HG03135 (cell line): ENCODE measurements at regions not wholly inside any gene's neighbourhood (a gene's known extent, or its start where the extent isn't known, plus 50 kb on each side); places are given as distances from the start of the nearest gene placed in this dataset.
"Not testable (repeated sequence)": the region's sequence is repeated elsewhere in the genome, so short reads cannot be mapped to it uniquely, and the experiment has no call there.

ENCODE experiments used
- ATAC-seq: cut with Tn5 transposase; IDR thresholded peaks from one replicate; pipeline ENCODE4 v1.9.1; 2021; ENCODE audit warnings: mild to moderate bottlenecking, moderate library complexity; ENCODE audit not compliant: unreplicated experiment

DNA sequence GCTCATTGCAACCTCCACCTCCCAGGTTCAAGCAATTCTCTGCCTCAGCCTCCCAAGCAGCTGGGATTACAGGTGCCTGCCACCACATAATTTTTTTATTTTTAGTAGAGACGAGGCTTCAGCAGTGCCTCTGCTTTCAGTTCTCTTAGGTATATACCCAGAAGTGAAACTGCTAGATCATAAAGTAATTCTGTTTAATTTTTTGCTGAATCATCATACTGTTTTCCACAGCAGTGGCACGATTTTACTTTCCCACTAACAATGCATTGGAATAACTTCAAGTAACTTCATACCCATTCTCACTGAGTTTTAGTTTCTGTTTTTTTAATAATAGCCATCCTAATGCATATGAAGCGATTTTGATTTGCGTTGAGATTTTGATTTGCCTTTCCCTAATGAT is 148.0 kb upstream of the G2E3 start:
- ATAC-seq: no peak

DNA sequence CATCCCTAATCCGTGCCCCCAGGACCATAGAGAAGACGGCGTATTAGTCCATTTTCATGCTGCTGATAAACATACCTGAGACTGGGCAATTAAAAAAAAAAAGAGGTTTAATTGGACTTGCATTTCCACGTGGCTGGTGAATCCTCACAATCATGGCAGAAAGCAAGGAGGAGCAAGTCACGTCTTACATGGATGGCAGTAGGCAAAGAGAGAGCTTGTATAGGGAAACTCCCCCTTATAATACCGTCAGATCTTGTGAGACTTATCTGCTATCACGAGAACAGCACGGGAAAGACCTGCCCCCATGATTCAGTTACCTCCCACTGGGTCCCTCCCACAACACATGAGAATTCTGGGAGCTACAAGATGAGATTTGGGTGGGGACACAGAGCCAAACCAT is 145.8 kb upstream of the G2E3 start:
- not testable (repeated sequence) for ATAC-seq

- no peak for ATAC-seq
Observed at GRCh38 chr14:30417121-30417520, 141.8 kb upstream of the G2E3 start.

DNA sequence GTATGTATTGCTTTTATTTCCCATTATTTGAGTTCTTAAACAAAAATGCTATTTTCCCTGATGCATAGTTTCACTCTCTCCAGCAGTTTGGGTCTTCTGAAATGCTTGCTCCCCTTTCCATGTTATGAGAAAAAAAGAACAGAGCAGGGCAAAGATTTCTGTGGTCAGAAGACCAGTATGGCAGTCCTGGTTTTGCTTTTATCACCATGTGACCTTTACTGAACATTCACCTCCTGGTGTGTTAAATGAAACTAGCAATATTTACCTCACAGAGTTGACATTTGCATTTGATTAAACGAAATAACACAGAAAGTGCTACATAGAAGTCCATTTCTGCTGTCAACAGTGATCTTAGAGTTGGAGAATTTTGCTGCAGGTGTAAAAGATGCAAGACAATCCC is 141.0 kb upstream of the G2E3 start:
- no peak for ATAC-seq

GRCh38 chr14:30419037-30419436 is 139.9 kb upstream of the G2E3 start:
- no peak for ATAC-seq

GRCh38 chr14:30420515-30420914 is 138.4 kb upstream of the G2E3 start:
- ATAC-seq: no peak

- ATAC-seq: no peak
Observed at GRCh38 chr14:30426463-30426862, 132.5 kb upstream of the G2E3 start.

GRCh38 chr14:30427401-30427800 is 131.6 kb upstream of the G2E3 start:
- ATAC-seq: no peak

DNA sequence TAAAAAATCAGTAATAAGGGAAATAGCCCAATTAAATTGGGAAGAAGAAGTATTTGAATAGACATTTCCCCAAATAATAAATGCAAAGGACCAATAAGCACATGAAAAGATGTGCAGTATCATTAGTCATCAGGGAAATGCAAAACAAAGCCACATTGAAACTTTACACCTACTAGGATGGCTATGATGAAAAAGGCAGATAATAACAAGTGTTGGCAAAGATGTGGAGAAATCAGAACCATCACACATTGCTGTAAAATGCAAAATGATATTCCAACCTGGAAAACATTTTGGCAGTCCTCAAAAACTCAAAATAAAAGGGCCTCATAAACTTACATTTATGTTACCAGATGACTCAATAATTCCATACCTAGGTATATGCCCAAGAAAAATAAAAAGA is 131.1 kb upstream of the G2E3 start:
- ATAC-seq: no peak

GRCh38 chr14:30431552-30431951 is 127.4 kb upstream of the G2E3 start:
- ATAC-seq: no peak

- no peak for ATAC-seq
Observed at GRCh38 chr14:30440961-30441360, 118.0 kb upstream of the G2E3 start.

DNA sequence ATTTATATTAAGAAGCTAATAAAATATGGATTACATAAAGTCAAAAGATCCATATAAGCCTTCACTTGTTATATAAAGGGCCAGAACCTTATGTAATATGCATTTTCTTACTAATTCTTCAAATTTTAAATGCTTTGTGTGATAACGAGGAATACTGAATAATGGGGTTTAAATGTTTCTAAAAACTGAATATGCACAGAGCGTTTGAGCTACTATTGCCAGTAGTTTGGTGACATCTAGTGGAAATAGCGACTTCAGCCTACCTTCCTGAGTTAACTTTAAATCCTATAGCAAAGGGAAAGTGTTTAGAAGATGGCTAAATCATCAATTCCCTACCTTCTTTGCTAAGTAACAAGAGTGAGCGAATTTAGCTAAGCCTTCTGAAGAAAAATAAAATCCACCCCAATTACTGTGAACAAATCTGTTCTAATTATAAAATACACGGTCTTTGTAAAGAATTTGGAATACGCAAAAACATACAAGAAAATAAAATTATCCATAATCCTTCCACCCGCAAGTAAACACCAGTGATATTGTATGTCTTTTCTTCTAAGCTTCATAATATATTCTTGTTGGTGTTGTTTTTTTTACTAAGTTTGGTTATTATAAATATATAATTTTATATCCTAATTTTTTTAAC is 115.5 kb upstream of the G2E3 start:
- no peak for ATAC-seq

DNA sequence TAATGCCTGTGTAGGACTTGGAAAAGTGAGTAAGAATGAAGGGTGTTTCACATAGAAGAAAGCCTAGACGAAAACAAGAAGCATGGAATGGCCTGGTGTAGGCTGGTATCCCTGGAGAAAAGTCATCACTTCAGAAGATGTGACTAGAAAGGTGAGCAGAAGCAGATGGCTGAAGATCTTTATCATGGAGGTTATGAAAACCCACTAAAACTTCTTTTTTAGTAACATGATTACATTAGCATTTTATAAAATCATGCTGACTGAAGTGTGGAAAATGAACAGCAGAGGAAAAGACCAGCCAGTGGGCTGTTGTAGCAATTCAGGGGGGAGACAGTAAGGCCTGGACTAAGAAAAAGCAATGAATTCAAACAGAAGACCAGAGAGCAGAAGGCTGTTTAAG is 114.5 kb upstream of the G2E3 start:
- no peak for ATAC-seq

DNA sequence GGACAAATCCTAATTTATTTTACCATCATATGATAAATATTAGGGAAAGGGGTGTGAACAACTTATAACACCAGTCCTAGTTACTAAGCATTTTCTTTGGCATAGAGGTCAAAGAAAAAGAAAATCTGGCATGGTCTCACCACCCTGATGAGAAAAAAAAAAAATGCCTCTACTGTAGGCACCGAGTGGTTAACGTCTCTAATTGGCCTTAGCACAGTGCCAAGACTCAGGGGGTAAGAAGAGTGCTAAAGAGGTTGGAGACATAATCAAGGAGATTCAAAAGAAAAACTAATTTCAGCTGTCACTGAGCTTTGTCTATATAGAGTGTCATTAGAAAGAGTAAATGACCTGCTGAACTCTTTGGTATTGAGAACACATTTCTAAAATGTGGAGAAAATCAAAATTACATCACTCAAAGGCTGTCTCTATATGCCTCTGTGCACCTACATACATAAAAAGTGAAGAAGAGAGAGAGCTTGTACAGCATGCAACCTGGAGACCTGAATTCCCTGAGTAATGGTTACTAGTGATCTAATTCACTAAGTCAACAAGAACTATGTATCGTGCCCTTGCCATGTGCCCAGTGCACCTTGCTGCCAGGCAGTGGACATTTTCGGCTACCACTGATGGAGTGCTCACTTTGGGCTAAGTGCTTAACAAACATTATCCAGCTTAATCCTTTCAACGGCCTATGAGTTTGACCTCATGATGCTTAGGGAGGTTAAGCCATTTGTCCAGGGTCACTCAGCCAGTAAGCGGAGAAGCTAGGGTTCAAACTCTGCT is 113.8 kb upstream of the G2E3 start:
- no peak for ATAC-seq

- ATAC-seq: no peak
Observed at GRCh38 chr14:30445852-30446251, 113.1 kb upstream of the G2E3 start.

- no peak for ATAC-seq
Observed at GRCh38 chr14:30450631-30451545, 108.1 kb upstream of the G2E3 start.

DNA sequence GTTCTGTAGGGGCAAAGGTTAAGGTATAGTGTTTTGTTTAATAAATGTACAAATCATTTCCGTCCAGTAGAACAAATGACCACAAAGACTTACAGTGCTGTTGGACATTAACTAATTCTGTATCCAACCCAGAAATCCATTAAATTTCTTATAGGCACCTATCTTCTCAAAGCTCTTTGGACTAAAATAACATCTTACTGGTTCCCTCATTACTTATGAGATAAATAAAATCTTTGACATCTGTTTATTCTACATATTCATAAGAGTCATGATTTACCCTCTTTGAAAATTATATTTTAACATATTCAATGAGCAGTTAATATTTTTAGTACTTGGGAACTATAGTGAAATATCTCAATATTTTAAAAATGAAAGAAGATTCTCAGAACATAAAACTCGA is 102.7 kb upstream of the G2E3 start:
- no peak for ATAC-seq

- ATAC-seq: no peak
Observed at GRCh38 chr14:30462358-30462757, 96.6 kb upstream of the G2E3 start.

DNA sequence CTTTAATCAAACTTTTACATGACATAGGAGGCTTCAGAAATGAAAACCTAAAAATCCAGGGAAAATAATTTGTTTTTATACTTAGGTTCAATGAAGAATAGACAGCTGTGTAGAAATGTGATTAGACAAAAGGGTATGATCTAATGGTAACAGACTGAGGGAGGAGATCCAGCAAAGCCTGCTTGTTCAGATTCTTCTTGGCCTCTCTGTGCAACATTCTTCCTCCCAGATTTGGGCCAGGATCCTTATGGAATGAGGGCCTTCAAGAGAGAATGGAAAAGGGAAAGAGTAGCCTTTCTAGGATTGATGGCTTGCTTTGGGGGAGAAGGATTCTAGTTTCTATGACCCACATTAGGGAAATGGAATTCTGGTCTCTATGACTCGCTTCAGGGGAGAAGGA is 94.5 kb upstream of the G2E3 start:
- no peak for ATAC-seq

GRCh38 chr14:30468354-30468753 is 90.6 kb upstream of the G2E3 start:
- ATAC-seq: no peak

DNA sequence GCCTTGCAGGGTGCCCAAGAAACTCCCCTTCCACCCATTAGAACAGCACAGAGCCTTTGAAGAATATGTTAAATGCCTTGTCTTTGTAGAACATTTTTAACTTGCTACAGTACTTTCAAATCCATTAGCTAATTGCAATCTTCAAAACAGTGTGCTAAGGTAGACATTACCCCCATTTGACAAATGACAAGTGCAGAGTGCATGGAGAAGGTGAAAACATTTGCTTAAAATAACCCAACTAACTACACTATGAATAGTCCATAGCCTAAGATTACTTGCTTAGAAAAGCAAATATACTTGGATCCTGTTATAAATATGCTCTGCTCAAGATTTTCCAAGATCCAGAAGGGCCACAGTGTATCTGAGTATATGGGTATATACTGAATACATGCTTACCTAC is 87.0 kb upstream of the G2E3 start:
- ATAC-seq: no peak
